CMK (cell line): ENCODE measurements at regions not wholly inside any gene's neighbourhood (a gene's known extent, or its start where the extent isn't known, plus 50 kb on each side); places are given as distances from the start of the nearest gene placed in this dataset.

Experiments
- DNase-seq: peaks from one replicate; pipeline ENCODE4 v3.0.0-alpha.2; 2010; ENCODE audit warnings: low read depth

DNA sequence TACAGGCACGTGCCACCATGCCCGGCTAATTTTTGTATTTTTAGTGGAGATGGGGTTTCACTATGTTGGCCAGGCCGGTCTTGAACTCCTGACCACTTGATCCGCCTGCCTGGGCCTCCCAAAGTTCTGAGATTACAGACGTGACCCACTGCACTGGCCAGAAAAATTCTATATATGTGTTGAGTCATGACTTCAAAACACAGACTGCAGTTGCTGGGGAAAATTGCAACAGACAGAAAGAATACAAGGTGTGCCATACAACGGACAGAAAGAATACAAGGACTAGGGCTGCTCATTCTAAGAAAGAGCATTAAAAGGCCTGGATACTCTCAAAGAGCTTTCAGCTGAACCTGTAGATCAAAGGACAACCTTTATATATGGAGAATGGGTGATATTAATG lies 109.6 kb upstream of the ACSL4 start:
- no peak for DNase-seq

DNA sequence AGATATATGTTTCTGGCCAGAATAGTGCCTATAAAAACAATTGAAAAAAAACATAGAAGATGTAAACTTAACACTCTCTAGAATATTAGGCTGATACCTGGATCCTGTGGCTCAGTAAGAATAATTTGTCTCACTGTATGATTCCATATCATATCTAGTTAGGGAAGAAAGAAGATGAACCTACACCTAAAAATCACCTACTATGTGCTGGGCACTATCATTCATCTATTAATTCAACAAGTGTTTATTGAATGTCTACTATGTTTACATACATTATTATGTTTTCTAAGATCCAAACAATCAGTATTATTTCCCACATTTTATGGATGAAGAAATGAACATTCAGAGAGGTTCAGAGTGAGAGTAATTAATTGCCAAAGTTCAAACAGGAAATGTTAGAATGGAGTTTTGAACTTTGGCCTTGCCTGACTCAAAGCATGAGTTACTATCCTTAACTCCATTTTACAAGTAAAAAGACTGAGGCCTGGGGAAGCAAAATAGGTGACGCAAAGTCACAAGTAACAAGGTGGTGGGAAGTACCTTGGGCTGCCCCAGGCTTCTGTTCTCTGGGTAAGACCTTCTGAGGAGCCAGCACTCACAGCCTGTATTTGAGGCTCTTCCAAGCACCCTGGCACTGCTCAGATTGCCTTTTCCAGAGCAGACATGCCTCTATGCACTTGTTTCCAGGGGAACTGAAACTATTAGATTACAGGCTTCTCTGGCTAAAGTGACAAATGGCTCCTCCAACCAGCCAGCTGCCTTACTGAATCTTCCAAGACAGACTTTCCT lies 111.1 kb upstream of the ACSL4 start:
- no peak for DNase-seq

DNA sequence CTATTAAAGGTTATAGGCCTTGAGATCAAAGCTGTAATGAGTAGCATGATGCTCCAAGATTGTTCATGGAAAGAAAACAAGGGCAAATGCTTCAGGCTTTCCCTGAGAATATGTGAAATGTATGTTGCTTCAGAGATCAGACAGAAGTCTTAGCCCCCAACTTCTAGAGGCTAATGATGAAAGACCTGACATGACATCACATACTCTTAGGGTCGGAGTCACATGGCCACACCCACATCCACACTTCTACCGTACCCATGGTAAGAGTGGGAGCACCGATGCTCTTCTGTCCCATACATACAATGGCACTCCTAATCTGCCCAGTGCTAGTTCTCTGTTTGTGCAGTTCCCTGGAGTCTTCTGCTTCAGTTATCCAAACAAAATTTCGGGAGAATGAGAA lies 111.9 kb upstream of the ACSL4 start:
- no peak for DNase-seq

DNA sequence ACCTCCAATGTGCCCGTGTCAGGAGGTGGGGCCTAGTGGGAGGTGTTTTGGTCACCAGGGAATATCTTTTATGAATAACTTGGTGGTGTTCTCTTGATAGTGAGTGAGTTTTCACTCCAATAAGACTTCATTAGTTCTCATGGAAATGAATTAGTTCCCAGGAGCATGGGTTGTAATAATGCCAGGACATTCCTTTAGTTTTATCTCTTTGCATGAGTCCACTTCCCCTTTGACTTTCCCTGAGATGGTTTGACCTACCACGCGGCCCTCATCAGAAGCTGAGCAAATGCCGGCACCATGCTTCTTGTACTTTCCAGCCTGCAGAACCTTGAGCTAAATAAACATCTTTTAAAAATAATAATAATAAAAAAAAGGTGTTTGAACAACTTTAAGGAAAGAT lies 112.9 kb upstream of the ACSL4 start:
- no peak for DNase-seq

DNA sequence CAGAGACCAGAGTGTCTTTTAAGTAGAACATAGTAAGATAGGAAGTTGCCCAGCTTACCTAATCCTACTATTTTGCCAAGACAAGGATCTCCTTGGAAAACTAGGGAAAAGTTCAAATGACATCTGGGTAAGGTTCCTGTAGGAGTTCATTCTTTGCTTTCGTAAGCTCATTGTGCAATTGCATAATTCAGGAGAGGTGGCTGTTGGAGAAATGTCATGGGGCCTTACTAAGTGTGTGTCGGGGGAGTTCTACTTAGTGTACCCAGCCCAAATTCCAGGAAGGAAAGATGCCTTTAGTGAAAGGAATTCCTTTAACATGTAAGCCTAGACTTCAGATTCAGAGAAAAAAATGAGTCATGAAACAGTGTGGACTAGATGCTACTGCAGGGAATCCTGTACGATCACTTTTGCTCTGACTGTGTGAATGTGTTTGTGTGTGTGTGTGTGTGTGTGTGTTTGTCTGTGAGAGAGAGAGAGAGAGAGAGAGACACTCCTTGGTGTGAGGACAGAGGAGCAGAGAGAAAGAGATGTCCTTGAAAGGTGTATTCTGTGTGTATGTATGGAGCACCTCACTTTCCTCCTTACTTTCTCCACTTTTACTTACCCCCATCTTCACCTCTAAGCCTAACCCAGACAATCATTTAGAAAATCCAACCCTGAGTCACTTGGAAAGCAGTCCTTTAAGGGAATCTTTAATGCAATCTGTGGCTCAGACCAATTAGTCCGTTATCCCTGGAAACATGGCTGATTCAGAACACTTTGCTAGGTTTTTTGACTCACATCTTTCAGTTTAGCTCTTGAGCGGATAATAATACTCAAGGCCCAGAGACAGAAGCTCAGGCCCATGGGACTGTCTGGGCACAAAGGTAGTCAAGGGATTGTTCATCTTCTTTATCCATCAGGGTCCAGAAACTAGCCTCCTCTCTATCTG lies 114.5 kb upstream of the ACSL4 start:
- no peak for DNase-seq

DNA sequence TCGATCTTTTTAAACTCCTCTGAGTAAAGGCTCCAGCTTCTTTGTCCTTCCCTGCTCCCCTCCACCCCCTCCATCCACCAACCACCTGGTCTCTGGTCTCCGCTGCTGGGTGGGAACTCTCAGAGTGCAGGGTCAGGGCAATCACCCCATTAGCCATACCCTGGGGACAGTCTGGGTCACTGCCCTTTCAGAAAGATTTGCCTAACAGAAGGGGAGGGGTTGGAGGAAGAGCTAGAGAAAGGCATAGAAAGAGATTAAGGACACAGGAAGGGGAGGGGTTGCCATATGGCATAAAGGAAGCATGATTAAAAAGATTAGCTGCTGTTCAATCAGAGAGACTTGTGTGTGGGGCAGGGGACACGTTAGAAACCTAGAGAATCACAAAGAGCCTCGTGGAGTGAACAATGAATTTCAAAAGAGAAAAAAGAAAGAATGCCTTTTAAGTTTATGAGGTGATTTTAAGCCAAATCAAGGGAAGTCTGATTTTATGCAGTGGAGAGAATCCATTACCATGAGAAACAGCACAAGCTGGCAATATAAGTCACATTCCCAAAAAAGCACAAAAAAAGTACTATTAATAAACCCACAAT lies 115.5 kb upstream of the ACSL4 start:
- peak; percentile 70 for DNase-seq

DNA sequence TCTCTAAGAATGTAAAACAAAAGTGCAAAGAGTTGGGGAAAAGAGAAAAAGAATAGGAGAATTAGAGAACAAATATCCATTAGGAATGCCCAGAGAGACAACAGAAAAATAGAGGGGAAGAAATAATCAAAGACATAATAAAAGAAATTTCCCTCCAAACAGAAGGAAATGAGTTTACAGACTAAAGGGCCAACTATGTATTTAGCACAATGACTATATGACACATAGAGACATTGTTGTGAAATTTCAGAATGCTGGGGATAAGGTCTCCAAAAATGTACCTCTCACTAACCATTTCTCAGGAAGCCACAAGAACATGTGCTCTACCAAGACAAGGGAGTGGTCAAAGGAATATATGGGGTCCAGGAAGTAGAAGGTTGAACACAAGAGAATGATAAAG lies 121.0 kb upstream of the ACSL4 start:
- DNase-seq, result peak; percentile 58

DNA sequence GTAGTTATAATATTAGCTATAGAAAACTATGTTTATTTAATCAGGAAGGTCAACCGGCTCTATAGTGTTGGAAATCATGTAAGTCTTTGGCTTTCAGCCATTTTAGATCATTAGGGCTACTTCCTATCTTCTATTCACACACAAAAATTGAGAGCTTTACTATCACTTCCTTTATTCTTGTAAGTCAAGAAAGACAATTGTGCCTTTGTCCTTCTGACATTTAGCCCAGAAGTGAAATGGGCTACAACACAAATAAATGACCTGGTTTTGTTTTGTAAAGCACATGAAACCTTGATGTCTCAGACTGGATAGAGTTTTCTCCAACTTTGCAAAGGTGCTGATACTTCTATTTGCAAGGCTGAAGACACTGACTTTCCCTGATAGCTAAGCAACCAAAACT lies 122.4 kb upstream of the ACSL4 start:
- DNase-seq, result no peak

DNA sequence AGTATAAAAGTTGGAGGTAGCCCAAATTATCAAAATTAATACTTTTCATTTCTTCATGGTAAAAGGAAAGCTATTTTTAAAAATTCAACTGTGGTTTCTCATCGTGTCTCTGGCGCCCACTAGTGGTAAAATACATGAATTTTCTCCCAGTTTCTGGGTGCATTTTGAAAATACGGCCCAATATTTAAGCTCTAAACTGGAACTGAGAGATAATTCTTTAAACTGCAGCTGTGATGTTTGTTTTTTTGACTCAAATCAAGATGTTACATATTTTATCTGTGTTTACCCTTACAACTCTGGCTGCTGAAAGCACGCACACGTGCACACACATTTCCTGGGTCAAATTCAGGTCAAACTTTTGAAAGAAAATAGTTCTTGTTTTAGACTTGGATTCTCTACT lies 123.9 kb upstream of the ACSL4 start:
- DNase-seq, result no peak

DNA sequence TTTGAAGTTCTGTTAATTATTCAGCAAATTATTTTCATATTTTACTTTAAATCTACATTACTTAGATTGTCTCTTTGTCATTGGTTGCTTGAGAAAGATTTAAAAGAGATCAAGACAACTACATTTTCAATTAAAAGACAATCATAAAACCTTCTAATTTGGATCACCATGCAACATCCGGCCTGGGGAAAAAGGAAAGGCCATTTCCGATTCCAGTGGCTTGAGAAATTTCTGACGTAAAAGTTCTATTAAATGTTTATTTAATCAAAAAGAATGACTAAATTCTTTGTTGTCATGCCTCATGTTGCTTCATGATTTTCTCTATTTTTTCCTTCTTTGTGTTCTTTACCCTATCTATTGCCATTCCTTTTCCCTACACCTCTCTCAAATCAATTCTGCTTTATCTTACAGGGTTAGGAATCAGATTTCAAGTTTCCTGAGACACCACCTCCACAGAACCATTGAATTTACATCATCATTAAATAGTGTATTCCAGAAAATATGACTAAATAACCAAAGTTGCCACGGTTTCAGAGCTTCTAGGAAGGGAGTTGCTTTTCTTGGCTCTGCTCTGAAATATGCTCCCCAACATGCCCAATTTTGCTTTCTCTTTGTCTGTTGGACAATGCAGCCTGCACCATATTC lies 124.6 kb upstream of the ACSL4 start:
- no peak for DNase-seq

DNA sequence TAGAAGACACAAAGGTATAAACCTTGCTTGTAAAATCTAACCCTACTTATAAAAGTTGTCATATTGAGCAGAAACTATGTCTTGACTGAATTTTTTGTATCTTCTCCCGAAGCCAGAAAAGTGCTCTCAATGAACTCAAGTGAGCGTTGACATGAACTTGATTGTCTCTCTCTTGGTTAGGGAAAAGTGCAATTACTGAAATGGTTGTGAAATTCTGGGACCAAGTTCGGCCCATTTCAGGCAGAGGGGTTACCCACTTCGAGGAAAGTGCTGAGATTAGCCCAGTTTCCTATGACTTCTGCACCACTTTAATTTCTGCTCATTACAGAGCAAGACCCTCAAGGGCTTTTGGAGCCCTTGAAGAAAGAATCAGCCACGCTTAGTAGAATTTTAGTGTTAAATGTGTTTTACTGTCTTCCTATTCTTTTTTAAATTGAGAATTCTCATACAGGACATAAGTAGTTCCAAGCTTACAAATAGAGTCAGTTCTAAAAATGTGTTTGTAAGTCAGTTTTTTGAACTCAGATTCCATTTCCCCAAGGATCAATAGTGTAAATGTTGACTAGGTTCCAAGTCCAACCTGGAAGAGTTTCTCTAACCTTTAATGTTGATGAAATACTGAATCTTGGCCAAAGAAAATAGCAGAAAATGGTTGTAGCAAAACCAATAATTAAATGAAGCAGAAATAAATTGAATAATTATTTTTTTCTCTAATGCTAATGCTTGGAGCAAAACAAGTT lies 125.7 kb upstream of the ACSL4 start:
- no peak for DNase-seq

DNA sequence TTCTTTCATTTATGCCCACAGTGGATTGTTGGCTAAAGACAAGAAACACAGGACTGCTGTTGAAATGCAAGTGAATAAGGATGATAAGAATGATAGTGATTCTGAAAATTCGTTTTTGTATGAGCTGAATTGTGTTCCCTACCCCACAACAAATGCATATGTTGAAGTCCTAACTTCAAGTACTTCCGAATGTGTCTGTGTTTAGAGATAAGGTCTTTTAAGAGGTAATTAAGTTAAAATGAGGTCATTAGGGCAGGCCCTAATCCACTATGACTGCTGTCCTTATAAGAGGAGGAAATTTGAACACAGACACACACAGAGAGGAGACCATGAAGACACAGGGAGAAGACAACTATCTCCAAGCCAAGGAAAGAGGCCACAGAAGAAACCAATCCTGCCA lies 126.6 kb upstream of the ACSL4 start:
- peak; percentile 72 for DNase-seq

DNA sequence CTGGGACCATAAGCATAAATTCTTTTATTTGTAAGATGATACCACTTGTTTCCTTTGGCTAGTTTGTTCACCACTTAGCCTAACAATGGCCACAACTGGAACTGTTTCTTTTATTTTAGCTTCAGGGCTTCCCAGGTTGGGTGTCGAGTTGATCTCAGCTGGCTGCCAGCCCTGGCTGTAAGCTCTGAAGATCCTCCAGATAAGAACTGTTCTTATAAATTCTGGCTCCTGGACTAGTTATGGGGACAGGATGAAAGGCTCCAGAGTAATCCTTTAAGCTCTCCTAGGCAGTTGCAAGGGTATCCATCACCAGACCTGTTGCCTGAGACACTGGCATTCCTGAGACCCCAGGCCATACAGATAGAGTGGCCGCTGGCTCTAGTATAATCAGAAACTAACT lies 129.4 kb upstream of the ACSL4 start:
- DNase-seq, result no peak

DNA sequence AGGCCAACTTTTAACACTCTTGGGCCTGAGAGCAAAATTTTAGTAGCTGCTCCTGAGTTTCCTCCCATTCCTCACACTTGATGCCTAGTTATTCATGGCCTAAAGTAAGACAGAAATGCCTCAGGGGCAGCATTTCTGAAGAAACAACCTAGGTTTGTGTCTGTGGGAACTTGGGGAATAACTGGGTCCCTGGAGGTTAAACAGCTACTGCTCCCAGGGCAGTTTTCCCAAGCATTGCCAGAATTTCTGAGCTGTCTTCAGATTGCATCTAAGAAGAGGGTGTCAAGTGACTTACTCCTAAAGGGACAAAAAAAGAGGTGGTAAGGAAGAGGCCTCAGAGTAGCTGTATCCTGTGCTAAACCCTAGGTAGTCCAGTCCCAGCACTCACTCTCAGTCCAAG lies 130.8 kb upstream of the ACSL4 start:
- DNase-seq, result no peak

DNA sequence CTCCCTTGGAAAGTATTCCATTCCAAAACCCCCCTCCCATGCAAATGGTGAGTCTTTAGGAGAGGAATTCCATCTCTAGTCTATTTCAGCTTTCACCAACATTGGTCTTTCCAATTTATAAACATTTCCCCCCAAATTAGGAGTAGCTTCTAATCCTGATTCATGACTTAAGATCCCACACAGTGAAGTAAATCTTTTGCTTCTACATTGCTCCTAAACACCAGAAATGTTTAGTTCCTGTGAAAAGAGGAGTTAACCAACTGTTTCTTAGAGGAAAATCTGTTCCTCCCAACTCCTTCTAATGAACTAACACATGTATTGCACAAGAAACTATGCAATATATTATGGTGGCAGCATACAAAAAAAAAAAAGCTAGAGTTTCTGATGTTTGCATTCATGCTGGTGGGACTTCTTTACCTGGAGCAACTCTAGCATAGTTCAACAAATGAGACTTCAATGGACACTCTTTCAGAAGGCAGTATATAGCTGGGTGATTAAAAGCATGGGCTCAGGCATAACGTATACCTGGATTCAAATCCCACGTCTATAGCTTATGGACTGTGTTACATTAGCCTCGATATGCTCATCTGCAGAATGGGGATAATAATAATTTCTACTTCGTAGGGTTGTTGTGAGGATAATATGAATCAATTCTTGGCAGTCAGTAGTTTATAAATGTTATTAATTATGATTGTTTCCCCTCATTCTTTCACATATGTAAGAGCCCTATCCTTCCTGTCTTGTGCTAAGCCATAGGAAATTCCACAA lies 131.6 kb upstream of the TMEM164 start:
- no peak for DNase-seq

DNA sequence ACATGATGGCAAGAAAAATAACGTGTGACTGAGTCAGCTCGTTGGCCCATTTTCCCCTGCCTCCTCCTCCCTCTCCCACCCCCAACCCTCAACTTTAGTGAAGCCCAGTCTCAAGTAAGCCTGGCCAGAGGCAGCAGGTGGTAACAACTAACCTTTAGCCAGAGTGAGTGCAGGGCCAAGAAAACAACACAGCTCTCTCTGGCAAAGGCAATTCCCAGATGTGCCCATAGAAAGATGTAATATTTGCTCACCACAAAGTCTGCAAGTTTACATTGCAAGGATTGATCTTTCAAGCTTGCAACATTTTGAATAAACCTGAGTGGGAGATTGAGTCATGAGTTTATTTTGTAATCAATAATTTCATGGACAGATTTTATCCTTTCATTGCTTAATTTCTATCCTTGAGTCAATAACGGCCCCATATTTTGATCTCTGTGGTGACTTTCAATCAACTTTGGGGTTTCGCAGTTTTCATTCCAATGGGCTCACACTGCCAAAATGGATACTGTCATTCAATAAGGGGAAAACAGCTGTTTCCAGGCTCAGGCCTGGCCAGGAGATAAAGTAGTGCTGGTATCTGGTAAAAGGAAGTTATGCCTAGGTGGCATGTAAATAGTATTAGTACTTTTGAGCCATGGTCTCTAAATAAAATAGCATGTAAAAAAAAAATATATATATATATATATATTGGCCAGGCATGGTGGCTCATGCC lies 130.7 kb upstream of the TMEM164 start:
- DNase-seq, result no peak

DNA sequence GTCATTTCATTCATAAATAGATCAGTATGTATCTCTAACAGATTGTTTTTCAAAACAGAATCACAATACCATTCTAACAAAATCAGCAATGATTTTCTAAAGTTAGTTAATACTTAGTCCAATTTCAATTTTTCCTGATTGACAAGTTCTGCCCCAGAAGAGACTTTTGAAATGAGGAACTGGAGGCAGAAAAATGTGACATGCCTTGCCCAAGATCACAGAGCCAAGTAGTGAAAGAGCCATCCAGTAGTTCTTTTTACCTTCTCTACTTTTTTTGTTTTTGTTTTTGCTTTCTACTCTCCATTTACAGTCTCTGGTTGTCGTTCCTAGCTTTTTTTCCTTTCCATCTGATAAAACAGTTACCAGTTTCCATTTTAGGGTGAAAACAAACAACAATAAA lies 129.3 kb upstream of the TMEM164 start:
- DNase-seq, result no peak

DNA sequence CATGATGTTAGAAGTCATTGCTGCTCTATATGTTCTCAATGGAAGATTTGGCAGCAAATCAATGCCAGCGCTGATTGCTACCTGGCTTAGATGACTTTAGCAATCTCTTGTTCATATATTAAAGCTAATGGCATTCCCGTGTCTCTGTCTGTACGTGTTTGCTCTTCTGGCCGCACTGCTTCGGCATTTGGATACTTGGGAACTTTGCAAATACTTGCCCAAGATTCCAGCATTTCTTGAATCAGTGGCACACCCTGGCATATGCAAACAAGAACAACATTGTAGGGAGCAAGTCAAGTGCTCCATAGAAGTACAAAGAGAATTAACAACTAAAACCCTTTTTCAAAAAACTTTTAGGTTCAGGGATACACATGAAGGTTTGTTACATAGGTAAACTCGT lies 128.9 kb upstream of the TMEM164 start:
- no peak for DNase-seq

DNA sequence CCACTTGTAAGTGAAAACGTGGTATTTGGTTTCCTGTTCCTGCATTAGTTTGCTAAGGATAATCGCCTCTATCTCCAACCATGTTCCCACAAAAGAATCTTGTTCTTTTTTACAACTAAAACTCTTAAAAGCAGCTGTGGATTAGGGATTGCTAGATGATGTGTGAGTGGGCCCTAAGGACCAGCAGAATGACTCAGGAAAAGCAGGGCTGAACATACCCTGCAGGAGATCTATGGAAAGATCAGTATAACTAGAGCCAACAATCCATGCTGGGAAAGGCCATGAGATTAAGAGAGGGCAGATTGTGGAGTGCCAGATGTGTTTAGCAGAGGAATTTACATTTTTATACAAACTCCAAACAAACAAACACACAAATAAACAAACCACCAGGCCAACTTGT lies 128.4 kb upstream of the TMEM164 start:
- no peak for DNase-seq

DNA sequence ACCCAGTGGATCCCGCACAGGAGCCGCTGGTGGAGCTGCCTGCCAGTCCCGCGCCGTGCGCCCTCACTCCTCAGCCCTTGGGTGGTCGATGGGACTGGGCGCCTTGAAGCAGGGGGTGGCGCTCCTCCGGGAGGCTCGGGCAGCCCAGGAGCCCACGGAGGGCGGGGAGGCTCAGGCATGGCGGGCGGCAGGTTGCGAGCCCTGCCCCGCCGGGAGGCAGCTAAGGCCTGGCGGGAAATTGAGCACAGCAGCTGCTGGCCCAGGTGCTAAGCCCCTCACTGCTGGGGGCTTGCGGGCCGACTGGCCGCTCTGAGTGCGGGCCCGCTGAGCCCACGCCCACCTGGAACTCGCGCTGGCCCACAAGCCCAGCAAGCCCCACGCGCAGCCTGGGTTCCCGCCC lies 127.1 kb upstream of the TMEM164 start:
- DNase-seq, result no peak
